ENCODE measurements at regions not wholly inside any gene's neighbourhood (a gene's known extent, or its start where the extent isn't known, plus 50 kb on each side); places are given as distances from the start of the nearest gene placed in this dataset.

- DNase-seq (ENCODE audit: low read depth in 2 of 2): no peak
These were observed 59.7 kb downstream of the GPX5 start for GRCh38 chr6:28585335-28585734.

DNA sequence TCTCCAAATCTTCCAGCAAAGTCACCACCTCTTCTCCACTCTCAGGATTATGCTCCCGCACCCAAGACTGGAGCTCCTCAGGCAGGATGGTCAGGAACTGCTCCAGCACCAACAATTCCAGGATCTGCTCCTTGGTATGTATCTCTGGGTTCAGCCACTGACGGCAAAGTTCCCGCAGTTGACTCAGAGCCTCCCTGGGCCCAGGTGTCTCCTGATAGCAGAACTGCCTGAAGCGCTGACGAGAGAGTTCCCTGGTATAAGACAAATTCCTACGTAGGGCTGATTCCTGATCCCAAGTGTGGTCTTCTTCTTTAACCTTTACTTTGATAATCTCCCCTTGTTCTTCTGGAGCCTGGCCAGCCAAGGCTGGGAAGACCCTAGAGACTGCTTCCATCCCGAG lies 60.6 kb downstream of the GPX5 start:
- DNase-seq (ENCODE audit: low read depth in 2 of 2): no peak

DNA sequence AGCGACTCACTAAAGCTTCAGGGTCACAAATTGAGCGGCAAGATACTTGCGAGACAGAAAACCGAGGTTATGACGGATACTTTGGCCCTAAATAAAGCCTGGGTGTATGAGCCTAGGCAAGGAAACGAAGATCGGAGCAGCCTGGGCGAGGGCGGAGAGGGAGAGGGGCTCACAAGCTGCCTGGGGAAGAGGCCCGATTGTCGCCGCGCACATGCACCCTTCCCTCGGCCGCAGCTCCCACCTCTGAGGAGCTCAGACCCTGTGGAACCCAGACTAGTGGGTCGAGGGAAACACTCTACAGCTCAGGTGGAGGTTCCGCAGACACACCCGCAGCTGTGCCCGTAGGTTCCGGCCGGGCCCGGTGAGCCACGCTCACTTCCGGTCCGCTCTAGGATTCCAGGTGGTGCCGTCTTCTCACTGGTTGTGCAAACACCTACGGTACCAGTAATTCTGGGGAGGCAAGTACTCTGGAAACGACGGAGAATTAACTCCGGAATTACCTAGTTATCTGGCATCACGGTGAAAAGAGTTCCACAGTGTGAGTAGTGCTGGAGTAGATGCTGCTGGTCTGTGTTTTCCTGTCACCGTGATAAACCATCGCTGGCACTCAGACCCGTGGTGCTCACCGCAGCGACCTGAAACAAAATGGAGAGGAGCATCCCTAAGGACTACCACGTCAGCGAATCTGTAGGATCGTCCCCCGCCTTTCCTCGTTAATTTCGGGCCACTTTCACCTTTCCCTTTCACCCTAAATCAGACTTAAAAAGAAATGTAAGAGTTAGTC lies 61.5 kb downstream of the GPX5 start:
- DNase-seq (ENCODE audit: low read depth in 2 of 2): no peak

DNA sequence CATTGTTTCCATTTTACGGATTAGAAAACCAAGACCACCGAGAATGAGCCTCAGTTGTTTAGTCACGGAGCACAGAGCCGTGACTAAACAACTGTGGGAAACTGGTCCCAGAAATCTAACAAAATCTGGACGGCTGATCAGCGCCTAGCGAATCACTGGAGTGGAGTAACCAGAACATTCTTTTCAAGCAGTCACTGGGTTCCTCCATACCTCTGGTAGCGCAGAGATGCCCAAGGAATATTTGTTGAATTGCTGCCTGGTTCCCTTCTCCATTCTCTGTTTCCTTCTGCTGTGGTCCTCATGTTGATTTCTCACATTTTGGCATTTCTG lies 62.0 kb downstream of the GPX5 start:
- DNase-seq (ENCODE audit: low read depth in 2 of 2): no peak

DNA sequence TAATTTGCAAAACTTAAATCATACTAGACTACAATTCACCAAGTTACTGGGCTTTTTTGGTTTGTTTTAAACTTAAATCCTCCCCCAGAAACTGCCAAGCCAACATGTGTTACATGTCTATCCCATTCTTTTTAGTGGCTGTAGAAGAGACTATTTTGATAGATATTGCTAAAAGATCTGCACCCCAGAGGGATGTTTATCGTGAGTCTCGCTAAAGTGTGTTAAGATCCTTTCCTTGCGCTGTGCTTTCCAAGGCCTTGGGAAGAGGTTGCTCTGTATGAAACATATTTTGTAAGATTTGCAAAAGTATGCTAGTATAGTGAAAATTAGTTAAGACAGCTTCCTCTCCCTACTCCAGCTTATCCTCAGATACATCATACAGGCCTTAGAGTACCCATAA lies 63.0 kb downstream of the GPX5 start:
- no peak for DNase-seq (ENCODE audit: low read depth in 2 of 2)

GRCh38 chr6:28589234-28589956 lies 63.7 kb downstream of the GPX5 start:
- peak; percentile 77 to 80 for DNase-seq (ENCODE audit: low read depth in 2 of 2)

- no peak for DNase-seq (ENCODE audit: low read depth in 2 of 2)
These were observed 64.3 kb downstream of the GPX5 start for GRCh38 chr6:28589957-28590349.

DNA sequence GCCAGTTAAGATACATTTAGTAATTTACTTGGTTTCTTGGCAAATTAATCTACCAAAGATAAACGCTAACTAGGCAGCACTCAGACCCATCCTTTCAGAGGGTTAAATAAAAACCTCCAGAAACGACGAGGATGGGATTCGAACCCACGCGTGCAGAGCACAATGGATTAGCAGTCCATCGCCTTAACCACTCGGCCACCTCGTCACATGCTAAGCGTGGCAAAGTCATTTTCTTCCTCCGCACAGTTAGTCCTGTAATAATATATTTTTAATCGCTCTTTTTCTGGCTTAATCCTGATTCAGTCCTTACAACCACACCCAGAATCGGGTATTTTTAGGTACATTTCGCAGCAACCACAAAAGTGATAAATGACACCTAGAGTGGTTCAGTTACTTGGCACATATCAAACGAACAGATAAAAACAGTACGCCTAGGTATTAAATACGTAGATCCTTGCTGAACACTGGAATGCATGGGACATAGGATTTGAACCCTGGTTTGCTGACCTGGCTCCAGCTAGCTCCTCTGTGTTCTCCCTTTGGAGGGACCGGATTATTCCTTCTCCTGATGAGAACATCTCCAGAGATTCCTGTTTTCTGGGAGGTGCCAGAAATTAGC lies 71.6 kb downstream of the GPX5 start:
- peak; percentile 34 to 49 for DNase-seq (ENCODE audit: low read depth in 2 of 2)

- DNase-seq (ENCODE audit: low read depth in 2 of 2): no peak
These were observed 72.4 kb downstream of the GPX5 start for GRCh38 chr6:28597924-28598722.

- DNase-seq (ENCODE audit: low read depth in 2 of 2): no peak
These were observed 73.3 kb downstream of the GPX5 start for GRCh38 chr6:28598757-28599686.

GRCh38 chr6:28600245-28600644 lies 74.6 kb downstream of the GPX5 start:
- DNase-seq (ENCODE audit: low read depth in 2 of 2): no peak

DNA sequence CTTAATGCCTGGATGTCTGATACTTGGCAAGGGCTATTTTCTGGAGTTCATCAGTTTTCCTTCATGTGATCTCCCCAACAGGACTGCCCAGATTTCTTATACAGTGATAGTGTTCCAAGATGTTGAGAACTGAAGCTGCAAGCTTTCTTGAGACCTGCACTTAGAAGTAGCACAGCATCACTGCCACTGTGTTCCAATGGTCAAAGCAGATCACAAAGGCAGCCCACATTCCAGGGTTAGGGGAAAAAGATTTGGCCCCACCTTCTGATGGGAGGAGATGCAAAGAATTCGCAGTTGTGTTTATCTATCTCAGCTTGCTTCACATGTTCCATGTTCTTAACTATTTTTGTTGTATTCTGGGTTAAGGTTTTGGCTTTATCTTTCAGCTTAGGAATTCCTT lies 78.2 kb downstream of the GPX5 start:
- no peak for DNase-seq (ENCODE audit: low read depth in 2 of 2)

GRCh38 chr6:28606424-28607391 lies 81.0 kb downstream of the GPX5 start:
- DNase-seq (ENCODE audit: low read depth in 2 of 2): peak; percentile 38 to 62

DNA sequence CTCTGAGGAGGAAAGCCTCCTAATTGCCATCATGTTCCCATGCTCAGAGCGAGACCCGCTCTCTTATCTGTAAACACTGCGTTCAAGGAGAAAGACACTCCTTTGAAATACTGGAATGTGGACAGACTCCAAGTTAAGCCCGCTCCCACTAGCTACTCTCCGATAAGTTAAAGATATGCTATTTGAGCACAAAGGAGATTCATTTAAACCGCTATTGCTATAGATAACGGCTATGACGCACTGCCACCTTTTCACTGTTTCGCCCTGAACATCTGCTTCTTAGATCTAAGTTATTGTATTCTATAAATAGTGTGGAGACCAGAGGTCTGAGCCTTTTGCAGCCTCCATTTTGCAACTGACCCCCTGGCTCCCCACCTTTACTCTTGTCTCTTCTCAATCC lies 82.3 kb downstream of the GPX5 start:
- DNase-seq (ENCODE audit: low read depth in 2 of 2): no peak

GRCh38 chr6:28609672-28610071 lies 84.0 kb downstream of the GPX5 start:
- DNase-seq (ENCODE audit: low read depth in 2 of 2): no peak

DNA sequence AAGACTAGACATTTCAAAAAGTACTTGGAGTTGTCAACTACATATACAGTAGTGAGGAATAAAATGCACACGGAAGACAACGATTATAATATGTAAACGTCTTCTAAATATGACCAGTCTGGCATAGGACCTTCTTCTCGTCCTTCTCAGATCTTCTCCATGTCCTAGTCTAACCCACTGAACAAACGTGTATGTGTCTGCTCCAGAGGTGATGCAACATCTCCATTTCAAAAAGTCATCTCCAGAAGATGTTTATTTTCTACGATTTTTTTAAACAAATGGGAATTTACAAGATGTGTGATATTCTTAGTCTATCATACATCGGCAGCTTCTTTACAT lies 89.9 kb downstream of the GPX5 start:
- DNase-seq (ENCODE audit: low read depth in 2 of 2): no peak

DNA sequence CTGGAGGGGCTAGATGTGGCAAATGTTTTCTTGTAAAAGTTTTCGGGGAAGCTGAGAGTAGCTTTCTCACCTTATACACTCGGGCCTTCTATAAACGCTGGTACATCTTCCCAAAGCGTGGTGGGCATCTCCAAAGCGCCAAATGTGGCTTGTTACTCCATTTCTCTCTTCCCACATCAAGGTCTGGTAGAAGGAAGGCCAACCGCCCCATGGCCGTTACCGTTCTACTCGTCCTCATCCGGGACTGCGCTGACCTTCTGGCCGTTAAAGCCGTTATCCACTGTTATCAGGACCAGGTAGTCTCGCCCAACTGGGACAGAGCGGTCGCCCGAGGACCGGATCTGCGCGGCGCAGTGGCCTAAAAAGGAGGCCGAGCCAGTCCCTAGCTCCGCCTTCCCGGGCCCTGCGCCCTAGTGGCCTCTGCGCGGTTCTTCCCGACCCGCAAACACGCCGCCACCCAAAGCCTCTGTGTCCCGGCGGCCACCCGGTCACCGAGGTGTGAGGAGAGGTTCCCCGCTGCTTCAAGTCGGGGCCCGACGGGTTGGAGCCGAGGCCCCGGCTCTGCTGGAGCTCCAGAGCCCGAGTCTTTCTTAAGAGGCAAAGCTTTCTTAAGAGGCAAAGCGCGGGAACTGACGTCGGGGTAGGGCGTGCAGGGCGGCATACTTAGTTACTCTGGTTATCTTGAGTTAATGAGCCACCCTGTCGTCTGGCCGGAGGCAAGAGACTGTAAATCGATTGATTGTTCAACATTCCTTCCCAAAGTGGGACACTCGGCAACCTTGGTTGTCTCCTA lies 90.5 kb downstream of the GPX5 start:
- no peak for DNase-seq (ENCODE audit: low read depth in 2 of 2)

GRCh38 chr6:28618898-28619555 lies 93.3 kb downstream of the GPX5 start:
- no peak for DNase-seq (ENCODE audit: low read depth in 2 of 2)
